CD4-positive, alpha-beta T cell treated with Interleukin-17A for 1 hour (primary cell): ENCODE measurements at regions not wholly inside any gene's neighbourhood (a gene's known extent, or its start where the extent isn't known, plus 50 kb on each side); places are given as distances from the start of the nearest gene placed in this dataset.

Experiments
- DNase-seq: peaks from one replicate; pipeline ENCODE4 v3.0.0-alpha.2; 2020

- no peak for DNase-seq
These were observed 97.8 kb upstream of the JAG1 start for GRCh38 chr20:10771435-10772140.

- DNase-seq = no peak
These were observed 100.7 kb upstream of the JAG1 start for GRCh38 chr20:10774357-10774943.

- no peak for DNase-seq
These were observed 103.9 kb upstream of the JAG1 start for GRCh38 chr20:10777710-10778109.

- DNase-seq = no peak
These were observed 106.1 kb upstream of the JAG1 start for GRCh38 chr20:10779911-10780310.

GRCh38 chr20:10780901-10781300 is 107.1 kb upstream of the JAG1 start:
- no peak for DNase-seq

- DNase-seq = no peak
These were observed 107.7 kb upstream of the JAG1 start for GRCh38 chr20:10781526-10781925.

GRCh38 chr20:10783707-10784553 is 110.1 kb upstream of the JAG1 start:
- DNase-seq = no peak

GRCh38 chr20:10784554-10785183 is 110.9 kb upstream of the JAG1 start:
- DNase-seq = no peak

GRCh38 chr20:10786678-10787077 is 112.9 kb upstream of the JAG1 start:
- DNase-seq = no peak

GRCh38 chr20:10788055-10788454 is 114.3 kb upstream of the JAG1 start:
- DNase-seq = no peak

GRCh38 chr20:10788877-10789276 is 115.1 kb upstream of the JAG1 start:
- DNase-seq = no peak

- no peak for DNase-seq
These were observed 115.6 kb upstream of the JAG1 start for GRCh38 chr20:10789386-10789785.

- DNase-seq = no peak
These were observed 116.2 kb upstream of the JAG1 start for GRCh38 chr20:10790013-10790412.

GRCh38 chr20:10792291-10792690 is 118.5 kb upstream of the JAG1 start:
- no peak for DNase-seq

- no peak for DNase-seq
These were observed 120.0 kb upstream of the JAG1 start for GRCh38 chr20:10793766-10794165.

- DNase-seq = no peak
These were observed 121.0 kb upstream of the JAG1 start for GRCh38 chr20:10794765-10795164.

- DNase-seq = no peak
These were observed 121.7 kb upstream of the JAG1 start for GRCh38 chr20:10795286-10796026.

GRCh38 chr20:10798811-10799210 is 125.0 kb upstream of the JAG1 start:
- no peak for DNase-seq

- no peak for DNase-seq
These were observed 125.9 kb upstream of the JAG1 start for GRCh38 chr20:10799735-10800134.

- DNase-seq = no peak
These were observed 126.5 kb upstream of the JAG1 start for GRCh38 chr20:10800288-10800687.

GRCh38 chr20:10802236-10802635 is 128.4 kb upstream of the JAG1 start:
- DNase-seq = no peak

- no peak for DNase-seq
These were observed 132.0 kb upstream of the JAG1 start for GRCh38 chr20:10805764-10806163.

- DNase-seq = no peak
These were observed 132.7 kb upstream of the JAG1 start for GRCh38 chr20:10806539-10806938.
